Dermis microvascular lymphatic vessel endothelial cell (primary cell): ENCODE measurements at regions not wholly inside any gene's neighbourhood (a gene's known extent, or its start where the extent isn't known, plus 50 kb on each side); places are given as distances from the start of the nearest gene placed in this dataset.

Experiments
- DNase-seq, 2 donors: peaks; one replicate each; pipeline versions ENCODE4 v3.0.0 to v3.0.0-alpha.2; 2010; ENCODE audit warnings: low read depth in 2 of 2

DNA sequence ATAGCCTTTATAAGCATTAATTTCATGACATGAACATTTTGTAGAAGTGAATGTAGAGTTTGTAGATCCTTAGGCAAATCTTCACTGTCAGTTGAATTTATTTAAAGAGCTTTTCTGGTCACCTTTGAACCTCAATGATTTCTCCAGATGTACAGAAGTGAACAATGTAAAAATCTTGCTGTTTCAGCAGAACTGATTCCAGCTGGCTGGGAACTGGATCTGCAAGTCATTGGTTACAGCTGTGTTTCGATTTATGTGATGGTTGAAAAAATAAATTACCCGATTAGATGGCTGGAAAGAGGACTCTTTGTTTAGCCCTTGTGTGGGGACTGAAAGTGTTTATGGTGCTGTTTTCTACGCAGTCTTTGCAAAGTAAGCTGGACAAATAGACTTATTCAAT lies 849.8 kb downstream of the USP25 start:
- peak in 1 of 2 donors; percentile 25 for DNase-seq

DNA sequence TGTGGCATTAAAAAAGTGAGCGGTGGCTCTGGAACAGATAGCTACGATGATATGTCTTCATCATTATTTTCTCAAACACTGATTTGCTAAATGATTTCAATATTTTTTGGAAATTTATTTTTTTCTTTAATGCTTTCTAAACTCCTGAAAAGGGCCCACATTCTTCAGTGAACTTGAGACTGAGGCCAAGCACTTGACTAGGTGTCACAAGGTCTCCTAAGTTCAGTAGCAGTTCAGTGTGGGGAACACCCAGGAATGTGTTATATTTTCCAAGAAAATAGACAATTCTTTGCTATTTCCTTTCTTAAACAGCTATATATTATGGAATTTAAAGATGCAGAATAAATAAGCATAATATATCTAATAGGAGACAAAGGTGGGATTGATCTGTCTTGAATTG lies 850.9 kb downstream of the USP25 start:
- DNase-seq: no peak

DNA sequence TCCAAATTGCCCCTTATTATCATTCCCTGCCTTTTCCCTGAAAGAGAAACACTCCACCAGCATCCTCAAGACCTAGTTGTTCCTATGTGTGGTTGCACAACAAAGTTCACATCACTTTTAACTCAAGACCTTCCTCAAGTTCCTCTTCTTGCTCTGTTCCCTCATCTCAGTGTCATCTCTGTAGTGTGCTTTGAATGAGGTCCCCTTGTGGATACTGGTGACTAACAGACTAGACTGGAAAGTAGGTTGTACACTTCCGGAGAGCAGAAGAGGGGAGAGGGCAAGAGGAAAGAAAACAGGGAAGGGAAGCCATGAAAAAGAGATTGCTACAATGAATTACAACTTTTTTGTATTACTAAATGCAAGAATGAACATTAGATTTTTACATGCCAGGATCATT lies 853.8 kb downstream of the USP25 start:
- DNase-seq: peak; percentile 37 to 47

- no peak for DNase-seq
Measured at GRCh38 chr21:16584756-16585155, 855.0 kb downstream of the USP25 start.

GRCh38 chr21:16585896-16586295 lies 856.1 kb downstream of the USP25 start:
- no peak for DNase-seq

DNA sequence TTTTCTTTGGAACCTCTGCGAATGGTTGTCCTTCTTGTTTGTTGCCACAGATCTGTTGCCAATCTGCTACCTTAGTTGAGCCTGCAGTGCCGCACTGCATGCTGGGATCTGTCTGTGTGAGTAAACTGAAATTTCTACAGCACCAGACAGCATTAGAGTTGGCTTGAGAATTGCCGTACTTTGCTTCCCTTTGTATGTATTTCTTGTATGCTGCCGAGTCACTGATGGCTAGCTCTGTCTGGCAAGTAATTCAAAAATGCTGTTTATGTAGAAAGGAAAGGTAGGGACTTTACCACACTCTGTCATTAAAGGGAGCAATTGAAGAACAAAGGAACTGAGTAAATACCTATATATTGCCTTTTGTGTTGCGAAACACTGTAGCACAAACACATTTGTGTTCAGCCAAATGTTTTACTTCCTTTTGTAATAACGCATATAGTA lies 857.4 kb downstream of the USP25 start:
- DNase-seq: peak; percentile 79 to 87

DNA sequence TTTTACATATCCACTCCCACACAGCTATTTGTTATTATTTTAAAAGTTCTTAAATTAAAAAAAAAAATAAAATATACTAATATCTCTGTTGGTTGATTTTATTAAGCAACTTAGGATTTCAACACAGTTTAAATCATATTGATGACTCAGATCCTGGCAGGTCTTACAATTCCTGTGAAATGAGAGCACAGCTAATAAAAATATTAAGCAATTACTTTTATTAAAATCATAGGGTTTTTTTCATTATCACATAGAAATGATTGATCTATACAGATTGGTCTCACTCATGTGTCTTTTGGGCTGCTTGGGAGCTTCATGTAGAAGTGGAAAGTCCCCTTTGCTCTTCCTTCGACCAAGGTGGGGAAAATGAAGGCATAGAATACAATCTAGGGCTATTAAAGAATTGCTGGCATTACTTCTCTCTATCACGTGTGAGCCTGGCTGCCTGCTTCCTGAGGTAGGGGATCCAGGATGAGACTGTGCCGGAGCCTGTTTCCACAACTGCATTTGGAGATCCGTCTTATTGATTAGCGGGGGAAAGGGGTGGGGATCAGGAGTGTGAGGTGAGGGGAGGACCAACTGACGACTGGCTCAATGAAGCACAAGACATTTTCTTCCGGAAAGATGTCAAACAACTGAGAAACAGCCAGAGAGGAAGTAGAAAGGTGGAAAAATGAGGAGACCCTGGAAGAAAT lies 858.0 kb downstream of the USP25 start:
- peak; percentile 72 to 83 for DNase-seq

- DNase-seq: peak; percentile 79 to 93
Measured at GRCh38 chr21:16588433-16588860, 858.7 kb downstream of the USP25 start.

GRCh38 chr21:16589006-16589898 lies 859.5 kb downstream of the USP25 start:
- no peak for DNase-seq

DNA sequence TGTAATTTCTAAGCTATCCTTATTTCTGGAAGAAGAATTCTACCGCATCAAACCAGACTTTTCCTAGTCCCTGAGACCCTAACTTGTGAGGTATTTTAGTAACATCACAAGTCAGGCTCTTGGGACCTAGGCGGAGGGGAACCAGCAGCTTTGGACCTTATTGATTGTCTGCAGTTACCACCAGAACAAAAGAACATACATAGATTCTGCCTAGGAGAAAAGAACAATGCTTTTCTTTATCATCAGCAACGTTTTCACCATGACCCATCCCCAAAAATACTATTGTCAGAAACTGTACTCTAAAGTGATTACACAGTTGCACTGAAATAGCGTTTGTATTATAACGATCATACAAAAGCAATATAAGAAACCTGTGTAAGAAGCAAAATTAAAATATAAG lies 860.4 kb downstream of the USP25 start:
- no peak for DNase-seq

DNA sequence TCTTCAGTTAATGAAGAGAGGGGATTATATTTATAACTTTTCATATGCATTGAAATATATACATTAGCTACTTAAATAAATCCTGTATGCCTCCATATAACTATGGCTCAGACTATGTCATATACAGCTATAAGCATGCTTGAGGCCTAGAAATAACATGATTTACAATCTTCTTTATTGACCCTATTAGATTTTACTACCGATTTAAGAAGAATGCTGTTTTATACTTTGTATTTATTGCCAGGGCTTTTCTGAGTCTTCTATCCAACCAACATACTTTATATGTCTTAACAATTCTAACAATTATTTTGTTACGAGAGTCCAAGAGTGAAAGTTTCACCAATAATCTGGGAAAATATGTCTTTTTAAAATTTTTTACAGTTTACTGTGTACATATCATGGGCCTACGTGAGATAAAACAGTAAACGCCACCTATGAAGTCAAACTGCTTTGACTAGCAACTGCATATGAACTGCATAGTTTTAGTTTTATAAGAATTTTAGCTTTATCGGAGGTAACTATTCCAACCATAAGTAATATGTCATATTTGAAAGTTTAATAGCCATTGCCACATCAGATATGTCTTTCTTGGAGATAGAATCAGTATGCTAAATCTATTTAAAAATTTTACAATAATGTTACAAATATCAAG lies 861.0 kb downstream of the USP25 start:
- DNase-seq: no peak

DNA sequence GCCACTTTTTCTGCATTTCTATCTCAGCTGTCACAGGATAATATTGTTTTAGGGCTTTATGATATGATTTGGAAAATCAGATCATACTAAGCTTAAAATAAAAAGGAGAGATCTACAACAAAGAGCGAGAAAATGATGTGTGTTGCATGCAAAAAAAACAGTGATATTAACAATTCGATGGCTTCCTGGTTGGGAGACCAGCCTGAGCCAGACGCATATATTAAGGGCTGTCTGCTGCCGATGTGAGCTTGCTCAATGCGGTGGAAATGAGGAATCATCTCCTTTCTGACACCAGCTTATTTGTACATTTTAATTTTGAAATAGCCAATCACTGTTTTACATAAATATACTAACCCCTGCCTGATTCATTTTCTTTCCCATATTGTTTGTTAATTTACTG lies 862.6 kb downstream of the USP25 start:
- DNase-seq: no peak

- no peak for DNase-seq
Measured at GRCh38 chr21:16594191-16594590, 864.4 kb downstream of the USP25 start.

DNA sequence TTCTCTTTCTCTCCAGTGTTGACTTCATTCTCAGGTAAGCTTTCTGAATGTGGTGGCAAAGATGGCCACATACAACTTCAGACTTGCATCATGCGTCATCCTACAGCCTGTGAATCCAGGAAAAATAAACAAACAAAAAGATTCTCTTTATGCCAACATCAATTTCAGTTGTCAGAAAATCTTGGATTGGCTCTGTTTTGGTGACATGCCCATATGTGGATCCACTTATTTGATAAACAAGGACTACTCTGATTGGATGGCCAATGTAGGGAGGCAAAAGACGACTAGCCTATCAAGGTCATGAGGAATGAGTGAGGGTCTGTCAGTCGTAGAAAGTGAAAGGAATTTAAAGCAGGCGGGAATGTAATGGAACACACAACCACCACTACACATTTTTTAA lies 866.6 kb downstream of the USP25 start:
- DNase-seq: no peak

DNA sequence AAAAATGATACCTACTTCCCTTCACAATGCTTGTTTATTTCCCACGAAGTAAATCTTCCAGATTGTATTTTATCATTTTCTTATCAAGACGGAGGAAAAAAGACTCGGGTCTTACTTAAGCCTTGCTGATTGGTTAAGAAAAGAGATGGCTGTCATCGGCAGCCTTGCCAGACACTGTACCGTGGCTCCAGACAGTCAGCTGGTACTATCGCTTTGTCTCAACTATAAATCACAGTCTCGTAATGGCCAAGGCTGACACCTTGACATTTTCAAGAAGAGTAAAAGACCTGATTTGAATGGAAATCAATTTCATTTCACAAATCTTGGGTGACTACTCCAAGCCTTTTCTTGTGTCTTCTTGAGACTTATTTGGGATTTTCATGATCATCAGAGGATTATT lies 868.0 kb downstream of the USP25 start:
- DNase-seq: no peak

GRCh38 chr21:16605597-16605996 lies 875.8 kb downstream of the USP25 start:
- no peak for DNase-seq

GRCh38 chr21:16606271-16606670 lies 876.5 kb downstream of the USP25 start:
- DNase-seq: no peak

DNA sequence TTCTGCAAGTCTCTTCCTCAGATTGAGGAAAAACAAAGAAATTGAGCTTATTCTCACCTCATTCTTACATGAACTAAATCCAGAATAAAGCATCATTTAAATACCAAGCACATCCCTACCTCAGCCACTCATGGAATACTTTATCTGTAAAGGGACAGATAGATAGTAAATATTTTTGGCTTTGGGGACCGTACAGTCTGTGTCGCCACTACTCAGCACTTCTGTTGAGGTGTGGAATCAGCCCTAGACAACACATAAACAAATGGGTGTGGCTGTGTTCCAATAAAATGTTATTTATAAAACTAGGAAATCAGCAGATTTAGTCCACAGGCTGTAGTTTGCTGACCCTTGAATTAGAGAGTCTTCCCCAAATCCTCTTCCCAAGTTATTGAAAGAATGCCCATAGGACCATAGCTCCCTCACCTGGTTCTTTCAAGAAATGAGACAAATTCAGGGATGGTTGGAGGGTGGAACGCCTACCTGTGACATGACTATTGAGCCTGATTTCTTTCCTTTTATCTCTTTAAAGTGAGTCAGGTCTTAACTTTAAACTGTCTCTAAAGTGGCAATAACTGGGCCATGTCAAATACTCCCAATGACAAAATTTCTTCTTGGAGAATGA lies 878.5 kb downstream of the USP25 start:
- peak in 1 of 2 donors; percentile 21 for DNase-seq

DNA sequence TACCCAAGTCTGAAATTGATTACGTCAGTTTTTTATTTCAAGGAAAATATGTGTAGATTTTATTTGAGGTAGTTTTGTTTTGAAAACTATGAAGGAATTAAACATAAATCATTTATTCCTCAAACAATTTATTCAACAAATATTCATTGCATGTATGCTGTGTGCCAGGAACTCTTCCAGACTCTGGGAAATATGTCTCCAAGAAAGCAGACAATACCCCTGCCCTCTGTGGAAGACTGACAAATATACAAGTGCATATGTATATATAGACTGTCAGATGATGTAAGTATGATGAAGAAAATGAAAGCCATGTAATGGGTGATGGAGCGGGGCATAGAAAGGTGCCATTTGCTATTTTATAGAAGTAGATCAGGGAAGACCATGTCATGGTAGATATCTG lies 889.5 kb downstream of the USP25 start:
- DNase-seq: no peak

GRCh38 chr21:16620786-16621320 lies 891.1 kb downstream of the USP25 start:
- DNase-seq: no peak

DNA sequence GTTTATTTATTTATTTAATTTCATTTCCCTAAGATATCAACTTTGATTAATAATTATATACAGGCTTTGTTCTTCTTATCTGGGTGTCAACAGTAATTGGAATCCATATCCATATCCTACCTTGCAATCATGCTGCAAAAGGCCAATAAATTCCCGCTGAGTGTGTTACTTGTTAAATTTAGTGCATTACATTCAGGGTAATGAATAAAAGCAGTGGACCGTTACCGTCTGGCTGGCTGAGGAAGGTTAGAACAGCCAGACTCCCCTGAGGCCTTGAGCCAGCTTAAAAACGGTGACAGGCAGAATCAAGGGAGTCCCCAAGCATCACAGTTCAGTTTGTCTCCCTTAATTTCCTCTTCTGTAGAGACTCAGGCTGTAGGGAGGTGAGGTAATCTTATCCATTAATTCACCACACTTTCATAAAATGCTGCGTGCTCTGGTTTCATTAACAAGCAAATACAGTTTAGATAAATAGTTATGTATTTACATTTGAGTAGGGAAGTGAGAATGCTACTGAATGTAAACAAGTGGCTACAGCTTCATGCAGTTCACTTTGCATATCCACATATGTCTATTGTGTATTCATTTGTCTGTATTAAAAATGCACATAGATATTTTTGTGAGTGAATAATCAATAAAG lies 888.2 kb upstream of the CXADR start:
- no peak for DNase-seq
